Ascending aorta (tissue), 2 donors: ENCODE measurements at regions not wholly inside any gene's neighbourhood (a gene's known extent, or its start where the extent isn't known, plus 50 kb on each side); places are given as distances from the start of the nearest gene placed in this dataset.

ENCODE experiments used
- DNase-seq, 2 donors: peaks; one replicate each; pipeline ENCODE4 v3.0.0-alpha.2; 2019; ENCODE audit warnings: low spot score in 2 of 2
- H3K27ac ChIP-seq, 2 donors: fragments of 200-600 bp; sonication (generic); one replicate each; pipeline ENCODE4 v1.5.1; 2016 to 2017; ENCODE audit warnings: mild to moderate bottlenecking in 1 of 2
- H3K27me3 ChIP-seq: fragments of 200-600 bp; sonication (generic); one replicate; pipeline ENCODE4 v1.5.1; 2017
- H3K36me3 ChIP-seq, 2 donors: fragments of 200-600 bp; sonication (generic); one replicate each; pipeline ENCODE4 v1.5.1; 2016
- H3K4me1 ChIP-seq, 2 donors: fragments of 200-600 bp; sonication (generic); one replicate each; pipeline ENCODE4 v1.5.1; 2016 to 2017; ENCODE audit warnings: mild to moderate bottlenecking in 1 of 2
- H3K4me3 ChIP-seq, 2 donors: fragments of 200-600 bp; sonication (generic); one replicate each; pipeline ENCODE4 v1.5.1; 2016 to 2017; ENCODE audit warnings: mild to moderate bottlenecking in 1 of 2
- H3K9me3 ChIP-seq, 2 donors: fragments of 200-600 bp; sonication (generic); one replicate each; pipeline ENCODE4 v1.5.1; 2016
- intact Hi-C: fragments of 100-400 bp; cut with DNase I; formaldehyde crosslinking; loops from one replicate; pipeline ENCODE4 v1.15.1; 2023
- TF ChIP-seq, protein P1 (sequence below), 3 experiments: fragments of 200-600 bp in 2 of 3; fragments of 450-650 bp in 1 of 3; sonication (generic) in 2 of 3; IDR thresholded peaks; one replicate each; pipeline ENCODE4 v1.5.1; 2016 to 2019; ENCODE audit warnings: antibody characterized with exemption in 3 of 3, mild to moderate bottlenecking in 1 of 3, moderate library complexity in 1 of 3

- no peak for DNase-seq
- peaks cover 2 to 7% of the 10 kb centered on the region in 2 donors for H3K4me1 ChIP-seq
- no peak overlapping the region for H3K27ac ChIP-seq
- no peaks in the 10 kb centered on the region for H3K27me3 ChIP-seq
- TF ChIP-seq, protein P1, sequence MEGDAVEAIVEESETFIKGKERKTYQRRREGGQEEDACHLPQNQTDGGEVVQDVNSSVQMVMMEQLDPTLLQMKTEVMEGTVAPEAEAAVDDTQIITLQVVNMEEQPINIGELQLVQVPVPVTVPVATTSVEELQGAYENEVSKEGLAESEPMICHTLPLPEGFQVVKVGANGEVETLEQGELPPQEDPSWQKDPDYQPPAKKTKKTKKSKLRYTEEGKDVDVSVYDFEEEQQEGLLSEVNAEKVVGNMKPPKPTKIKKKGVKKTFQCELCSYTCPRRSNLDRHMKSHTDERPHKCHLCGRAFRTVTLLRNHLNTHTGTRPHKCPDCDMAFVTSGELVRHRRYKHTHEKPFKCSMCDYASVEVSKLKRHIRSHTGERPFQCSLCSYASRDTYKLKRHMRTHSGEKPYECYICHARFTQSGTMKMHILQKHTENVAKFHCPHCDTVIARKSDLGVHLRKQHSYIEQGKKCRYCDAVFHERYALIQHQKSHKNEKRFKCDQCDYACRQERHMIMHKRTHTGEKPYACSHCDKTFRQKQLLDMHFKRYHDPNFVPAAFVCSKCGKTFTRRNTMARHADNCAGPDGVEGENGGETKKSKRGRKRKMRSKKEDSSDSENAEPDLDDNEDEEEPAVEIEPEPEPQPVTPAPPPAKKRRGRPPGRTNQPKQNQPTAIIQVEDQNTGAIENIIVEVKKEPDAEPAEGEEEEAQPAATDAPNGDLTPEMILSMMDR (IDR thresholded peaks at IDR 0.05): no peak
- no peaks in the 10 kb centered on the region for H3K36me3 ChIP-seq
- no peak overlapping the region for H3K4me3 ChIP-seq
- intact Hi-C loops: no loop called here
- H3K9me3 ChIP-seq: peaks cover 0 to 6% of the 10 kb centered on the region in 2 donors
These were observed 166.4 kb upstream of the UBE2E2 start for GRCh38 chr3:23036728-23037127.

GRCh38 chr3:23038471-23038870 is 164.7 kb upstream of the UBE2E2 start:
- DNase-seq: no peak
- Histone ChIP-seq H3K27me3 (no peaks in the 10 kb centered on the region), H3K4me3 (no peak overlapping the region), H3K9me3 (peaks cover 0 to 6% of the 10 kb centered on the region in 2 donors), H3K4me1 (peaks cover 2 to 7% of the 10 kb centered on the region in 2 donors), H3K27ac (no peak overlapping the region), H3K36me3 (no peaks in the 10 kb centered on the region)
- intact Hi-C loops: no loop called here
- TF ChIP-seq, protein P1 (IDR thresholded peaks at IDR 0.05): no peak

- H3K27ac ChIP-seq: peak overlapping the region; percentile 44 to 52
- TF ChIP-seq, protein P1 (IDR thresholded peaks at IDR 0.05): no peak
- intact Hi-C loops: no loop called here
- H3K27me3 ChIP-seq: no peaks in the 10 kb centered on the region
- H3K36me3 ChIP-seq: no peaks in the 10 kb centered on the region
- peaks cover 0 to 2% of the 10 kb centered on the region in 2 donors for H3K9me3 ChIP-seq
- peaks cover 0 to 11% of the 10 kb centered on the region in 2 donors for H3K4me1 ChIP-seq
- H3K4me3 ChIP-seq: no peak overlapping the region
- DNase-seq: no peak
These were observed 161.0 kb upstream of the UBE2E2 start for GRCh38 chr3:23041918-23042696.

DNA sequence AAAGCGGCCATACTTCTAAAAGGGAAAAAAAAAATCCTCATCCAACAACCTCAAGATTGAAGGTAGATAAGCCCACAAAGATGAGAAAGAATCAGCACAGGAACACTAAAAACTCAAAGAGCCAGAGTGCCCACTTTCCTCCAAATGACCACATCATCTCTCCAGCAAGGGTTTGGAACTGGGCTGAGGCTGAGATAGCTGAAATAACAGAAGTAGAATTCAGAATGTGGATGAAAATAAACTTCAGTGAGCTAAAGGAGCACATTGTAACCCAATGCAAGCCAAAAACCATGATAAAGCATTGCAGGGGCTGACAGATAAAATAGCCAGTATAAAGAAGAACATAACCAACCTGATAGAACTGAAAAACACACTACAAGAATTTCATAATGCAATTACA is 158.7 kb upstream of the UBE2E2 start:
- Histone ChIP-seq H3K27ac (peak overlapping the region; percentile 37 to 58), H3K36me3 (no peaks in the 10 kb centered on the region), H3K4me3 (no peak overlapping the region), H3K4me1 (peaks cover 0 to 3% of the 10 kb centered on the region in 2 donors), H3K27me3 (no peaks in the 10 kb centered on the region), H3K9me3 (peaks cover 0 to 6% of the 10 kb centered on the region in 2 donors)
- intact Hi-C loops: no loop called here
- TF ChIP-seq, protein P1 (IDR thresholded peaks at IDR 0.05): no peak
- DNase-seq: no peak

DNA sequence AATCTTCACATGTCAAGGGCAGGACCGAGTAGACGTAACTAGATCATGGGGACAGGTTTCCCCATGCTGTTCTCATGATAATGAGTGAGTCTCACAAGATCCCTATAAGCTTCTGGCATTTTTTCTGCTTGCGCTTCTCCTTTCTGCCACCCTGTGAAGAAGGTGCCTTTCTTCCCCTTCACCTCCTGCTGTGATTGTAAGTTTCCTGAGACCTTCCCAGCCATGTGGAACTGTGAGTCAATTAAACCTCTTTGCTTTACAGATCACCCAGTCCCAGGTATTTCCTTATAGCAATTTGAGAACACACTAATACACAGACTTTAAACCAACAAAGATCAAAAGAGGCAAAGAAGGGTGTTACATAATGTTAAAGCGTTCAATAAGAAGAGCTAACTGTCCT is 156.6 kb upstream of the UBE2E2 start:
- DNase-seq: no peak
- TF ChIP-seq, protein P1 (IDR thresholded peaks at IDR 0.05): no peak
- H3K4me1 ChIP-seq: peaks cover 0 to 3% of the 10 kb centered on the region in 2 donors
- H3K27me3 ChIP-seq: no peaks in the 10 kb centered on the region
- H3K36me3 ChIP-seq: no peaks in the 10 kb centered on the region
- peaks cover 0 to 6% of the 10 kb centered on the region in 2 donors for H3K9me3 ChIP-seq
- no peak overlapping the region for H3K4me3 ChIP-seq
- no peak overlapping the region for H3K27ac ChIP-seq
- intact Hi-C loops: no loop called here
